ENCODE measurements at regions not wholly inside any gene's neighbourhood (a gene's known extent, or its start where the extent isn't known, plus 50 kb on each side); places are given as distances from the start of the nearest gene placed in this dataset.
A peak's percentile ranks its signal among the peaks of the same experiment; 100 is the strongest.
"Not testable (repeated sequence)": the region's sequence is repeated elsewhere in the genome, so short reads cannot be mapped to it uniquely, and the experiment has no call there.

DNA sequence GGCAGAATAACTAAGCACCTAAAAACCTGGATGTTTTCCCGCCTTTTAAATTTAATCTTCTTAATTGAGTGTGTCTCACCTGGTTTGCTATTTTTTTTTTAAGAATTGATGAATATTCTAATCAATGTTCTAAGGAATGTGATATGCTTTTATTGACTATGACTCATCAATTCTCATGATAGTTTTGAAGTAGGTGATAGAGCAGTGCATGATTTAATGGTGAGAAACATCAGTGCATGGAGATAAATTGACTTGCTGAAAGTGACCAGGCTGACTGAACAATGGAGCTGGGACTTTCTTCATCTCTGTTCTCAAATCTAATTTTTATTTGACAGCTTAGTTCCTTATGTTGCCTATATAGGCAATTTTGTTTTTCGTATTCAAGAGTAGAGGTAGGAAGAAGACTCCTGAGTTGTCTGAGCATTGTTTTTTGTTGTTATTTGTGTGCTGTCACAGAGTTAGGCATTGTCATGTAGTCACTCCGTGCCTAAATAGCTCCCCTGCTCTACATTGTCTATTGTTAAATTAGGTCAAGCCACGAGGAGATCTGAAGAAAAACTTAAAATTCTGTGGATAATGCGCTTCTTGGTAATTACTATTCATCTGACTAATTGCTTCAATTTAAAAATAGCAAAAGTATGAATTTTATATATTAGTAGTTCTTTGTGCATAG is 59.0 kb upstream of the NUTM2F start:
- not testable (repeated sequence) for H3K36me3 Mint-ChIP-seq (ENCODE audit: low read depth); H3K27ac Mint-ChIP-seq (ENCODE audit: unreplicated experiment); DNase-seq (ENCODE audit: low spot score); H3K27me3 Mint-ChIP-seq (ENCODE audit: low read depth); H3K9me3 Mint-ChIP-seq (ENCODE audit: low read depth); H3K4me3 Mint-ChIP-seq (ENCODE audit: unreplicated experiment)
- peaks cover 13% of the 10 kb centered on the region for H3K4me1 Mint-ChIP-seq (ENCODE audit: low read depth)

DNA sequence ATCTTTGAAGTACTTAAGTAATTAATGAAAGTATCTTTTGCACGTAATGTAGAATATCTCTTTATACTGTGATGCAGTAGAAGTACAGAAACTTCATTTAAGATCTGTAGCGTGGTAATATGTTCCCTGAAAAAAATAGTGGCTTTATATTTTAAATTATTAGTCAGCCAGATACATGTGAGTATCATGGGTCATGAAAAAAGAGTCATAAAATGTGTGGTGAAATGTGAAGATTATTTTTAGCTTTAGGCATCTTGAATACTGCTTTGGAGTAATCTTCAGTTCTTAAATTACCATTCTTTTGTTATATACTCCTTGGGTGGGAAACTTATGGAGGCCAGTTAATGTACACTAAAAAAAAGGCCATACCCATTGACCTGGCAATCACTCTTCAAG is 59.6 kb upstream of the NUTM2F start:
- DNase-seq (ENCODE audit: low spot score); H3K4me3 Mint-ChIP-seq (ENCODE audit: unreplicated experiment); H3K27me3 Mint-ChIP-seq (ENCODE audit: low read depth); H3K36me3 Mint-ChIP-seq (ENCODE audit: low read depth); H3K9me3 Mint-ChIP-seq (ENCODE audit: low read depth); H3K27ac Mint-ChIP-seq (ENCODE audit: unreplicated experiment): not testable (repeated sequence)
- H3K4me1 Mint-ChIP-seq (ENCODE audit: low read depth), result peaks cover 13% of the 10 kb centered on the region

DNA sequence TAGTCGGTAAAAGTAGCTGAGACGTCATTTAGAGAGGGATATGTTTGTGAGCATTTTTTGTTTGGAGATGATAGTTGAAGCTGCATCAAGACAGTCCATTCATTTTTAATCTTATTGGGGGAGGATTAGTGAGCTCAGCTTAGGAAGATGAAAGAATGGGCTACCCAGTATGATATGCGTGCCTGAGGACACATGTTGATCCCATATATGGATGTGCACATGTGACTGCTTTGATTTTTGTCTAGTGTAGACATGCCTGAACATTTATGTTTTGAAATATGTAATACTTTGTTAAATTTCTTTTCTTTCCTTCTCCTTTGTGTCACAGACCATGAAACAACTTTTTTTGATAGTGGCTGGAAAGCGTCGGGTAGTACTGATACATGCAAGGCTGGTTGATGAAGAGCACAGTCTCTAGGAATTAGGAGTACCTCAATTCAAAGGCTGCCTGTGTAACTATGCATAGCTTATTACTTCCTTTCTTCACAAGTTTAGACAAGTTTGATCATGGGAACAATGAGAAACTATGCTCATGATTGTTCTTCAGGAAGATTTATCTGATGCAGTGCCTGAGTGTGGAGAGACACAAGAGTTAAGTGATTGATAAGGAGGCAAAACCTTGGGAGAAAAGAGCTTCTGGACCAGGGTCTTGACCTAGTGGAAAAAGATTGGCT is 62.1 kb upstream of the NUTM2F start:
- H3K27me3 Mint-ChIP-seq (ENCODE audit: low read depth); H3K4me3 Mint-ChIP-seq (ENCODE audit: unreplicated experiment); H3K27ac Mint-ChIP-seq (ENCODE audit: unreplicated experiment); H3K9me3 Mint-ChIP-seq (ENCODE audit: low read depth); H3K36me3 Mint-ChIP-seq (ENCODE audit: low read depth); DNase-seq (ENCODE audit: low spot score): not testable (repeated sequence)
- H3K4me1 Mint-ChIP-seq (ENCODE audit: low read depth), result peaks cover 13% of the 10 kb centered on the region

DNA sequence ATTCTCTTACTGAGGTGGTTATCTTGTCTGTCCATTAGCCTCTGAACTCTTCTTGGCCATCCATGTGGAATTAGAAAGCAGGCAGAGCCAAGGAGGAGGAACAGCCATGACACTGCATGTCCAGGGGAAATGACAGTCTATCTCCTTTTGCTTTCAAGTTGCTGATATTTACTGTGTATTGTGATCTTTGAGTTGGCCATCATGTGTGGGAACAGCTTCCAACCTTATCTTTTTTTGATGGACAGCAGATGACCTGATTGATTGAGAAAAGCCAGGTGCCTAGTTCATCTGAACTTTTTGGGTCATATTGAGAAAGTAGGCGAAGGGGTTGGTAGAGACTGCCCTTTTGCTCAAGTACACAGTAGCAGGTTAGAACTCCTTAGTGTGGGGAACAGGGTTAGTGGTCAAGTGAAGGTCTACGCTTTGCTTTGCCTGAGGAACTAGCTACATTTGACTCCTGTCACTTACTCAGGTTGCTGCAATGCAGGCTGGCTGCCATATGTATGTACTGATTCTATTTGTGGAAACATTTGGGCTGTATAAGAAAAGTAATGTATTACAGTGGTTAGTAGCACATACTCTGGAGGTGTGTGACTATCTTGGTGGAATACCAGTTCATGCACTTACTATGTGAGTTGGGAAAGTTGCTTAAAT is 64.7 kb upstream of the NUTM2F start:
- H3K27me3 Mint-ChIP-seq (ENCODE audit: low read depth); H3K9me3 Mint-ChIP-seq (ENCODE audit: low read depth); DNase-seq (ENCODE audit: low spot score); H3K4me3 Mint-ChIP-seq (ENCODE audit: unreplicated experiment); H3K27ac Mint-ChIP-seq (ENCODE audit: unreplicated experiment); H3K4me1 Mint-ChIP-seq (ENCODE audit: low read depth); H3K36me3 Mint-ChIP-seq (ENCODE audit: low read depth): not testable (repeated sequence)

DNA sequence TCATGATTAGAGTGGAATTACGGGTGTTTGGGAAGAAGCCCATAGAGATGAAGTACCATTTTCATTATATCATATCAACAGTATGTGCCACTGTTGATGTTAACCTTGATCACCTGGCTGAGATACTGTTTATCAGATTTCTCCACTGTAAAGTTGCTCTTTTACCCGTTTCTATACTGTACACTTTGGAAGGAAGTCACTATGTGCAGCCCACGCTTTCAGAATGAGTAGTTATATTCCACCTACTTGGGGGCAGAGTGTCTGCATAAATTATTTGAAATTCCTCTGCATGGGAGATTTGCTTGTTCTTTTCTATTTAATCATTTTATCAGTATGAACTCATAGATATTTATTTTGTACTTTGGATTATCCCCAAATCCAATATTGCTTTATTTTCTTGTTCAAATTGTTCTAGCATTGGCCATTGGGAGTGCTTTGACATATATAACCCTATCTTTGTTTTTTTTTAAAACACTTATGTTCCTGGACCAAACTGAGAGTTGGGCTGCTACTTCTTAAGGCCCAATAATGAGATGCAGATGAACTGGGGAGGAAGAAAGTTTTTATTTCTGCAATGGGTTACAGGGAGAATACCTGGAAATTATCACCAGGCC is 69.4 kb upstream of the NUTM2F start:
- not testable (repeated sequence) for H3K27me3 Mint-ChIP-seq (ENCODE audit: low read depth); H3K27ac Mint-ChIP-seq (ENCODE audit: unreplicated experiment); H3K36me3 Mint-ChIP-seq (ENCODE audit: low read depth); H3K4me3 Mint-ChIP-seq (ENCODE audit: unreplicated experiment); H3K9me3 Mint-ChIP-seq (ENCODE audit: low read depth); DNase-seq (ENCODE audit: low spot score)
- peaks cover 21% of the 10 kb centered on the region for H3K4me1 Mint-ChIP-seq (ENCODE audit: low read depth)

DNA sequence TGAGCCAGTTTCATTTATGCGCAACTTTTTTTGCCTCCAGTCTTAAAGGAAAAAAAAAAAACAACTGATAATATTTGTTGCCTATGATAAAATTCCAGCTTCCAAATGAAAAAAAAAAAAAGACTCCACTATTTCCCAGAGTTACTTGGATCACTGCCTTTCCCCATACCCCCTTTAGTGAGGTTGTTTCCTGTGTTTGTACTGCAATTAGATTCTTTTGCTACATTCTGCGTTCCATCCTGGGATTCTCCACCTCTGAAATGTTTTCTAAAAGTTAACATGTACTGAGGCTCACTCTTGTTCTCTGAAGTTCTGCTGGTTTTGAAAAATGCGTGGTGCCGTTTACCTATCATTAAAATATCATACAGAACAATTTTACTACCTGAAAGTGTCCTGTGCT is 72.0 kb upstream of the NUTM2F start:
- not testable (repeated sequence) for DNase-seq (ENCODE audit: low spot score); H3K27me3 Mint-ChIP-seq (ENCODE audit: low read depth); H3K4me3 Mint-ChIP-seq (ENCODE audit: unreplicated experiment); H3K36me3 Mint-ChIP-seq (ENCODE audit: low read depth); H3K9me3 Mint-ChIP-seq (ENCODE audit: low read depth)
- Mint-ChIP-seq H3K4me1 (ENCODE audit: low read depth) (peaks cover 37% of the 10 kb centered on the region), H3K27ac (ENCODE audit: unreplicated experiment) (peak overlapping the region; percentile 75)

DNA sequence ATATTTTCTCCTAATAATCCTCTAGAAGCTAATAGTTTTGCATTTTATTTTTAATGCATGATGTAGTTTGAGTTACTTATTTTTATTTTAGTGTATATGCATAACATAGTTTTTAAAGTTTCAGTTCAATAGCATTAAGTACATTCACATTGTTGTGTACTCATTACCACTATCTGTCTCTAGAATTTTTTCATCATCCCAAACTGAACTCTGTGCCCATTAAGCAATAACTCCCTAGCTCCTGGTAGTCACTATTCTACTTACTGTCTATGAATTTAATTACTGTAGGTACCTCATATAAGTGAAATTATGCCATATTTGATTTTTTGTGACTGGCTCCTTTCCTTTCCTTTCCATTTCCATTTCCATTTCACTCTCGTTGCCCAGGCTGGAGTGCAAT is 74.4 kb upstream of the NUTM2F start:
- DNase-seq (ENCODE audit: low spot score); H3K36me3 Mint-ChIP-seq (ENCODE audit: low read depth); H3K27me3 Mint-ChIP-seq (ENCODE audit: low read depth); H3K27ac Mint-ChIP-seq (ENCODE audit: unreplicated experiment); H3K9me3 Mint-ChIP-seq (ENCODE audit: low read depth); H3K4me3 Mint-ChIP-seq (ENCODE audit: unreplicated experiment): not testable (repeated sequence)
- peaks cover 33% of the 10 kb centered on the region for H3K4me1 Mint-ChIP-seq (ENCODE audit: low read depth)

DNA sequence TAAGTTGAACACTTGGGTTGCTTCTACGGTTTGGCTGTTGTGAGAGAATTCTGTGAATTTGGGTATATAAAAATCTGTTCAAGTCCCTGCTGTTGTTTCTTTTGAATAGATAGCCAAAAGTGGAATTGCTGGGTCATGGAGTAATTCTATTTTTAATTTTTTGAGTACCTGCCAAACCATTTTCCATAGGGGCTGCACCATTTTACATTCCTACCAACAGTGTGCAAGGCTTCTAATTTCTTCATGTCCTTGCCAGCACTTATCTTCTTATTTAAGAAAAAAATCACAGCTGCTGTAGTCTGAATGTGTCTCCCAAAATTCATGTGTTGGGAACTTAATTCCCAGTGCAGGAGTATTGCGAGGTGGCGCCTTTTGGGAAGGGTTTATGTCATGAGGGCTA is 75.1 kb upstream of the NUTM2F start:
- not testable (repeated sequence) for H3K9me3 Mint-ChIP-seq (ENCODE audit: low read depth); H3K4me3 Mint-ChIP-seq (ENCODE audit: unreplicated experiment); H3K36me3 Mint-ChIP-seq (ENCODE audit: low read depth); DNase-seq (ENCODE audit: low spot score); H3K27me3 Mint-ChIP-seq (ENCODE audit: low read depth)
- Mint-ChIP-seq H3K4me1 (ENCODE audit: low read depth) (peaks cover 33% of the 10 kb centered on the region), H3K27ac (ENCODE audit: unreplicated experiment) (peak overlapping the region; percentile 68)

DNA sequence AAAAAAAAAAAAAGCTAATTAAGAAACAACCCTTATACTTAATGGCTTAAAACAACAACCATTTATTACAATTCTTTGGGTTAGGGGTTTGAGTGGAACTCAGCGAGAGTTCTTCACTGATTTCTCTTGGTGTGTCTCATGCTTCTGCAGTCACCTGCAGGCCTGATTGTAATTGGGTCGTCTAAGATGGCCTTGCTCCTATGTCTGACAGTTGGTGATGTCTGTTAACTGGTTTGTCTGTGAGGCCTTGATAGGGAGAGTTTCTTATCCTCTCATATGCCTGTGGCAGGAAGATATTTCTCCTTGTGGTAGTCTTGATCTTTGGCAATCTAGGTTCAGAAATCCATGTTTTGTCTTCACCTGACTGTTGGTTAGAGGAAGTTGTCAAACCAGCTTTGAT is 85.2 kb upstream of the NUTM2F start:
- DNase-seq (ENCODE audit: low spot score); H3K27ac Mint-ChIP-seq (ENCODE audit: unreplicated experiment); H3K9me3 Mint-ChIP-seq (ENCODE audit: low read depth); H3K27me3 Mint-ChIP-seq (ENCODE audit: low read depth); H3K36me3 Mint-ChIP-seq (ENCODE audit: low read depth); H3K4me3 Mint-ChIP-seq (ENCODE audit: unreplicated experiment); H3K4me1 Mint-ChIP-seq (ENCODE audit: low read depth): not testable (repeated sequence)

DNA sequence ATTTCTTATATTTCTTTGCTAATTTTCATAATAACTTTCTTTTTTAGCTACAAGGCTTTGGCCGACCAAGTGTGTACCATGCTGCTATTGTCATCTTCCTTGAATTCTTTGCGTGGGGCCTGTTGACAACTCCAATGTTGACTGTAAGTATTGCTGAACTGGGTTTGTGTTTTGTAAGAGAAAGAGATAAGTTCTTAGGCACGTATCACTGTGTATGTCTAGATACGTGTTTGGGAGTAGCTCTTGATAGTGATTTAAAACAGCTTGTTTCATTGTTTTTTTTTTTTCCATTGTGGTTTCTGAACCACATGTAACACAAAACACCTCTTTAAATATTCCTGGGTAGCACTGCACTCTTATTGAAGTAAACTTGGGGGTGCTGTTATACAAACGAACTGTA is 86.7 kb upstream of the NUTM2F start:
- H3K27me3 Mint-ChIP-seq (ENCODE audit: low read depth); H3K4me1 Mint-ChIP-seq (ENCODE audit: low read depth); H3K4me3 Mint-ChIP-seq (ENCODE audit: unreplicated experiment); H3K36me3 Mint-ChIP-seq (ENCODE audit: low read depth); H3K9me3 Mint-ChIP-seq (ENCODE audit: low read depth); H3K27ac Mint-ChIP-seq (ENCODE audit: unreplicated experiment); DNase-seq (ENCODE audit: low spot score): not testable (repeated sequence)

DNA sequence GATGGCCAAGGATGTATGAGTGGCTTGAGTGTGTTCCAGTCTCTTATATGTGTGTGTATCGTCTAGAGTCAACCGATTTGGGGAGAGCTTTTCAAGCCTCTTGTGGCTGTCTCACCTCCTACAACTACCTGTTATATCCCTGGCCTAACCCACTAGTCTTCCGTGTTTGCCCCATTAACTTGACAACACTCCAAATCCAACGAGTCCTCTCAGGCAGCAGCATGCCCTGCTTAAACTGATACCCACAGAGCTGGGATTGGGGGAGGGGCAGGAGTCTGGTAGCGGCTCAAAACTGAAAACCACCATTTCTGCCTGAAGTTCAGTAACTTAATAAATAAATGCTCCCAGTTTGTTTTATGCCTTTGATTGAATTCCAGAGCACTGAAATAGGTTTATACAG is 91.7 kb upstream of the NUTM2F start:
- not testable (repeated sequence) for H3K27me3 Mint-ChIP-seq (ENCODE audit: low read depth); H3K4me1 Mint-ChIP-seq (ENCODE audit: low read depth); H3K36me3 Mint-ChIP-seq (ENCODE audit: low read depth); H3K4me3 Mint-ChIP-seq (ENCODE audit: unreplicated experiment); H3K27ac Mint-ChIP-seq (ENCODE audit: unreplicated experiment); DNase-seq (ENCODE audit: low spot score); H3K9me3 Mint-ChIP-seq (ENCODE audit: low read depth)

DNA sequence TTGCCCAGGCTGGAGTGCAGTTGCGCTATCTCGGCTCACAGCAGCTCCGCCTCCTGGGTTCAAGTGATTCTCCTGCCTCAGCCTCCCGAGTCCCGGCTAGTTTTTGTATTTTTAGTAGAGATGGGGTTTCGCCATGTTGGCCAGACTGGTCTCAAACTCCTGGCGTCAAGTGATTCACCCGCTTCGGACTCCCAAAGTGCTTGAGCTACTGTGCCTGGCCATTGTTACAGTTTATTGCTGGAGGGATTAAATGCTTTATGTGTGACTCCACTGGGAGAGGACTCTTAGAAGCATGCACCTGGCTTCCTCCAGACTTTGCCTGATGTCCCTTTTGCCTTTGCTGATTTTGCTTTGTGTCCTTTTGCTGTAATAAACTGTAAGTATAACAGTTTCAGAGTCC is 93.5 kb upstream of the NUTM2F start:
- not testable (repeated sequence) for H3K9me3 Mint-ChIP-seq (ENCODE audit: low read depth); H3K4me3 Mint-ChIP-seq (ENCODE audit: unreplicated experiment)

DNA sequence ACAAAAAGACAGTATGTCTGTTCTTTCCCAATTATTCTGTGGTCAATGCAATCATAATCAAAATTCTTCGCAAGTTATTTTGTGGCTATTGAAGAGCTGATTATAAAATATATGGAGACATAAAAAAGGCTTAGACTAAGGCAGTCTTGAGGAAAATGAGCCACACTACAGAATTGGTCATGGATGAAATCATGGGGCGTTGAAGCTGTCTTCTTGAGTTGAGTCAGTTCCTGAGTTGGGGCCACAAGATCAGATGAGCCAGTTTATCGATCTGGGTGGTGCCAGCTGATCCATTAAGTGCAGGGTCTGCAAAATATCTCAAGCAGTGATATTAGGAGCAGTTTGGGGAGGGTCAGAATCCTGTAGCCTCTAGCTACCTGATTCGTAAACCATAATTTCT is 96.9 kb upstream of the NUTM2F start:
- H3K9me3 Mint-ChIP-seq (ENCODE audit: low read depth); H3K27me3 Mint-ChIP-seq (ENCODE audit: low read depth); H3K36me3 Mint-ChIP-seq (ENCODE audit: low read depth); H3K4me1 Mint-ChIP-seq (ENCODE audit: low read depth); H3K4me3 Mint-ChIP-seq (ENCODE audit: unreplicated experiment); H3K27ac Mint-ChIP-seq (ENCODE audit: unreplicated experiment); DNase-seq (ENCODE audit: low spot score): not testable (repeated sequence)

More for the DNA sequence above, 93.5 kb upstream of the NUTM2F start:
- not testable (repeated sequence) for H3K27me3 Mint-ChIP-seq (ENCODE audit: low read depth); DNase-seq (ENCODE audit: low spot score); H3K27ac Mint-ChIP-seq (ENCODE audit: unreplicated experiment); H3K36me3 Mint-ChIP-seq (ENCODE audit: low read depth); H3K4me1 Mint-ChIP-seq (ENCODE audit: low read depth)
